Erythroblast (primary cell): ENCODE measurements at regions not wholly inside any gene's neighbourhood (a gene's known extent, or its start where the extent isn't known, plus 50 kb on each side); places are given as distances from the start of the nearest gene placed in this dataset.

ENCODE experiments used
- GATA1 ChIP-seq: IDR thresholded peaks from 2 replicates; pipeline ENCODE4 v1.6.1; 2011; ENCODE audit warnings: low read depth, mild to moderate bottlenecking, control low read depth, low read length, moderate library complexity
- POLR2A ChIP-seq: IDR thresholded peaks from 2 replicates; pipeline ENCODE4 v1.6.1; 2011; ENCODE audit warnings: mild to moderate bottlenecking, low read length

- TF ChIP-seq POLR2A (no peak), GATA1 (no peak)
Observed at GRCh38 chr6:66689608-66690007, 982.6 kb upstream of the EYS start.
